Lower lobe of right lung (tissue), 2 donors: ENCODE measurements at regions not wholly inside any gene's neighbourhood (a gene's known extent, or its start where the extent isn't known, plus 50 kb on each side); places are given as distances from the start of the nearest gene placed in this dataset.

ENCODE experiments used
- ATAC-seq, 2 donors: fragments of 200-7000 bp; cut with Tn5 transposase; one replicate each; pipeline ENCODE4 v1.9.1; 2020 to 2022; ENCODE audit warnings: mild to moderate bottlenecking in 2 of 2, moderate library complexity in 2 of 2
- DNase-seq: peaks from one replicate; pipeline ENCODE4 v3.0.0-alpha.2; 2020
- H3K27ac ChIP-seq: fragments of 200-600 bp; one replicate; pipeline ENCODE4 v1.8.0; 2022
- H3K27me3 ChIP-seq: fragments of 200-600 bp; one replicate; pipeline ENCODE4 v1.8.0; 2022; ENCODE audit warnings: low read depth
- H3K36me3 ChIP-seq: fragments of 200-600 bp; one replicate; pipeline ENCODE4 v1.8.0; 2022; ENCODE audit warnings: mild to moderate bottlenecking
- H3K4me1 ChIP-seq: fragments of 200-600 bp; one replicate; pipeline ENCODE4 v1.8.0; 2022
- H3K4me3 ChIP-seq: fragments of 200-600 bp; one replicate; pipeline ENCODE4 v1.8.0; 2022; ENCODE audit warnings: mild to moderate bottlenecking
- H3K9me3 ChIP-seq: fragments of 200-600 bp; one replicate; pipeline ENCODE4 v1.8.0; 2022
- intact Hi-C: fragments of 100-400 bp; cut with DNase I; formaldehyde crosslinking; loops from one replicate; pipeline ENCODE4 v1.11.0; 2022
- TF ChIP-seq, protein P1 (sequence below): fragments of 200-600 bp; IDR thresholded peaks from one replicate; pipeline ENCODE4 v1.8.0; 2022; ENCODE audit warnings: antibody characterized with exemption, mild to moderate bottlenecking
- donor health status: DM: no; HTN: yes; CAD: no; lungs with severe emphysema.

DNA sequence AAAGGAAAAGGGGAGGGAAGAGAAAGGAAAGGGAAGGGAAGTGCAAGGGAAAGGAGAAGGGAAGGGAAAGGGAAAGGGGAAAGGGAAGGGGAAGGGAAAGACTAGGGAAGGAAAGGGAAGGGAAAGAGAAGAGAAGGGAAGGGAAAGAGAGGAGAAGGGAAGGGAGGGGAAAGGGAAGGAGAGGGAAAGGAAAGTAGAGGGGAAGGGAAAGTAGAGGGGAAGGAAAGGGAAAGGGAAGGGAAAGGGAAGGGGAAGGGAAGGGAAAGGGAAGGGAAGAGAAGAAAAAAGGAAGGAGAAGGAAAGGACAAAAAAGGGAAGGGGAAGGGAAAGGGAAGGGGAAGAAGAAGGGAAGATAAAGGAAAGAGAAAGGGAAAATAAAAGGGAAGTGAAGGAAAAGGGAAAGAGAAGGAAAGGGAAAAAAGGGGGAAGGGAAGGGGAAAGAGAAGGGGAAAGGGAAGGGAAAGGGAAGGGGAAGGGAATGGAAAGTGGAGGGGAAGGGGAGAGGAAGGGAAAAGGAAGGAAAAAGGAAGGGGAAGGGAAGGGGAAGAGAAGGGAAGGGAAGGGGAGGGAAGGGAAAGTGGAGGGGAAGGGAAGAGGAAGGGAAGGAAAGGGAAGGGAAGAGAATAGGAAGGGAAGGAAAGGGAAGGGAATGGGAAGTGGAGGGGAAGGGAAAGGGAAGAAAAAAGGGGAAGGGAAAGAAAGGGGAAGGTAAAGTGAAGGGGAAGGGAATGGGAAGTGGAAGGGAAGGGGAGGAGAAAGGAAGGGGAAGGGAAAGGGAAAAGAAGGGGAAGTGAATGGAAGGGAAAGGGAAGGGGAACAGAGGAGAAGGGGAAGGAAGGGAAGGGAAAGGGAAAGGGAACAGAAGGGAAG is 138.2 kb downstream of the SPATA19 start:
- no peaks in the 10 kb centered on the region for H3K9me3 ChIP-seq
- intact Hi-C loops = no loop called here
- ATAC-seq (no peak), DNase-seq (no peak)
- H3K4me3 ChIP-seq = no peak overlapping the region
- no peaks in the 10 kb centered on the region for H3K36me3 ChIP-seq
- no peaks in the 10 kb centered on the region for H3K4me1 ChIP-seq
- no peaks in the 10 kb centered on the region for H3K27me3 ChIP-seq
- TF ChIP-seq, protein P1, sequence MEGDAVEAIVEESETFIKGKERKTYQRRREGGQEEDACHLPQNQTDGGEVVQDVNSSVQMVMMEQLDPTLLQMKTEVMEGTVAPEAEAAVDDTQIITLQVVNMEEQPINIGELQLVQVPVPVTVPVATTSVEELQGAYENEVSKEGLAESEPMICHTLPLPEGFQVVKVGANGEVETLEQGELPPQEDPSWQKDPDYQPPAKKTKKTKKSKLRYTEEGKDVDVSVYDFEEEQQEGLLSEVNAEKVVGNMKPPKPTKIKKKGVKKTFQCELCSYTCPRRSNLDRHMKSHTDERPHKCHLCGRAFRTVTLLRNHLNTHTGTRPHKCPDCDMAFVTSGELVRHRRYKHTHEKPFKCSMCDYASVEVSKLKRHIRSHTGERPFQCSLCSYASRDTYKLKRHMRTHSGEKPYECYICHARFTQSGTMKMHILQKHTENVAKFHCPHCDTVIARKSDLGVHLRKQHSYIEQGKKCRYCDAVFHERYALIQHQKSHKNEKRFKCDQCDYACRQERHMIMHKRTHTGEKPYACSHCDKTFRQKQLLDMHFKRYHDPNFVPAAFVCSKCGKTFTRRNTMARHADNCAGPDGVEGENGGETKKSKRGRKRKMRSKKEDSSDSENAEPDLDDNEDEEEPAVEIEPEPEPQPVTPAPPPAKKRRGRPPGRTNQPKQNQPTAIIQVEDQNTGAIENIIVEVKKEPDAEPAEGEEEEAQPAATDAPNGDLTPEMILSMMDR = no peak
- H3K27ac ChIP-seq = no peak overlapping the region

DNA sequence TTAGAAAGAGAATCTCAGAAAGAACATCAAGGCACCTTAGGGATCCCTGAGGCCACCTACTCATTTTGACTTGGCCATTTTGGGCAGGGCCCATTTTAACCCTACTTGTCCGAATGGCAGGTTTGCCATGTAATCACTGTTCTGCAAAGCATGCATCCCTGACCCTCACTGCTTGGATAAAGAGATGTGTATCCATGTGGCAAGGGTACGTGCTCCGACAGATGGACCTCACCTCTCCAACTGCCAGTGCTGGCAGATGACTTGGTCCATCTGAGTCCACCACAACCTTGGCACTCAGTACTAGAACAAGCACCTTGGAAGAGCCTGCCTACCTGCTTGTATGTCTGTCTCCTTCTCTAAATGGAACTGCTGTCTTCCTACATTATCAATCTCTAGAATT is 139.4 kb downstream of the SPATA19 start:
- DNase-seq (no peak), ATAC-seq (no peak)
- H3K36me3 ChIP-seq = no peaks in the 10 kb centered on the region
- no peaks in the 10 kb centered on the region for H3K27me3 ChIP-seq
- TF ChIP-seq, protein P1 = no peak
- H3K9me3 ChIP-seq = no peaks in the 10 kb centered on the region
- H3K27ac ChIP-seq = no peak overlapping the region
- no peak overlapping the region for H3K4me3 ChIP-seq
- H3K4me1 ChIP-seq = no peaks in the 10 kb centered on the region
- intact Hi-C loops = no loop called here

DNA sequence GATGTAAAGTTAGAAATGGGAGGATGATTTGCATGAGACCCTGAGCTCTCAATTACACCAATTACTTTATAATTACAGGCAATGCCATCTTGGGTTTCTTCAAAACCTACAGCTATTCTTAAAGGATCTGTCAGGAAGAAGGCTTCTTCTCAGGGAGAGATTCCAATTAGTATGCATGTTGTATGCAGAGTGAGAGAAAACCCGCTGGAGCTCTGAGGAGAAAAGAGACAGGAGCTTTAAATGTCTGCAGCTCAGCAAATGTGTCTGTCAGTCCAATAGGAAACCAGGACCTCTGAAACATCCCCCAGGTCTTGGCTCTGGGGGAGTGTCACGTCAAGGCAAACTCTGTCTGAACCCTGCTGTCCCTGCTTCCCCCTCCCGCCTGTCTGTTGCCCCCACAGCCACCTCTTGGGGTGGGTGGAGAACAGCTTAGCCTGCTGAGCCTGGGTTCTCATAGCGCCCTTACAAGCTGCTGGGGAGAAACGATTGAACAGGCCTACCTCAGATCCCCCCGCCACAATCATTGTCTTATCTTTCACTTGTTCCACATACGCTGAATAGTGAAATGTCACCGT is 140.2 kb downstream of the SPATA19 start:
- Histone ChIP-seq H3K36me3 (no peaks in the 10 kb centered on the region), H3K27ac (no peak overlapping the region), H3K4me1 (no peaks in the 10 kb centered on the region), H3K27me3 (no peaks in the 10 kb centered on the region), H3K4me3 (no peak overlapping the region), H3K9me3 (no peaks in the 10 kb centered on the region)
- ATAC-seq = no peak
- TF ChIP-seq, protein P1 = no peak
- no peak for DNase-seq
- intact Hi-C loops = no loop called here

DNA sequence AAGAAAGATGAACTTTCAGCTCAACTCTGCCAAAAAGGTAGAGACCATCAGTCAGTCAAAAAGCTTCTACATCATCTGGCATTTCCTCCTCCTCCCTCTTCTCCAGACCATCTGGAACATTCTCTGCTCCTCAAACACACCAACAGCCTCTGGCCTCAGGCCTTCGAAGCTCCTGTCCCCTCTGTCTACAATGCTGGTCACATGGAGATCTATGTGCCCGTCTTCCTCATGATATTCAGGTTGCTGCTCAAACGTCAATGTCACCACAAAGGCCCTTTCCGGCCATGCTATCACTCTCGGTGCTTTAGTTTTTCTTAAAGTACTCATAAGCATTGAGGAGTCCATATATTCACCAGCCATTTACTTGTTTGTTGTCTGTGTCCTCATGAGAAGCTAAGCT is 146.2 kb downstream of the SPATA19 start:
- no peaks in the 10 kb centered on the region for H3K9me3 ChIP-seq
- TF ChIP-seq, protein P1 = no peak
- DNase-seq = no peak
- ATAC-seq = no peak
- H3K27ac ChIP-seq = no peak overlapping the region
- intact Hi-C loops = no loop called here
- no peaks in the 10 kb centered on the region for H3K4me1 ChIP-seq
- H3K36me3 ChIP-seq = no peaks in the 10 kb centered on the region
- no peak overlapping the region for H3K4me3 ChIP-seq
- H3K27me3 ChIP-seq = no peaks in the 10 kb centered on the region

DNA sequence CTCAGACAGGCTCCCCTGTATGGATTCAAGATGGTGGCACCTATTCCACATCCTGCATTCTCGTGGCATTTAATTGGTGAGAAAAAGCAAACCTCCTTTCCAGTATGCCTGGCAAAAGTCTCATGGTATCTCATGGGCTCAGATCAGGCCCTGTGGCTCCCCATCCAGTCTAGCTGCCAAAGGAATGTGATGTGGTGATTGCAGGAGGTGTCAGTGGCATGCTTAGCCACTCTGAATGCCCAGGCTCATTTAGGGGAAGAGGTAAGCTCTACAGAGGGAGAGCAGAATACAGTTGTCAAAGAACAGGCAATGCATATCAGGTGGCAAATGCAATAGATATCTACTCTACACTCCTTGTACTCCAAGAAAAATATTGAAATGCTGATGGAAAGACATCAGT is 146.7 kb downstream of the SPATA19 start:
- no peaks in the 10 kb centered on the region for H3K4me1 ChIP-seq
- DNase-seq (no peak), ATAC-seq (no peak)
- no peaks in the 10 kb centered on the region for H3K36me3 ChIP-seq
- H3K27ac ChIP-seq = no peak overlapping the region
- TF ChIP-seq, protein P1 = no peak
- H3K27me3 ChIP-seq = no peaks in the 10 kb centered on the region
- intact Hi-C loops = no loop called here
- H3K4me3 ChIP-seq = no peak overlapping the region
- no peaks in the 10 kb centered on the region for H3K9me3 ChIP-seq
